HEK293 (cell line): ENCODE measurements at regions not wholly inside any gene's neighbourhood (a gene's known extent, or its start where the extent isn't known, plus 50 kb on each side); places are given as distances from the start of the nearest gene placed in this dataset.

Source experiments
- CTCF ChIA-PET: fragments of 350-600 bp; formaldehyde crosslinking; extraction: SDS; loops from one replicate; lab custom pipeline; 2021; ENCODE audit warnings: antibody characterized with exemption; lab: Yijun Ruan, JAX
- POLR2A ChIA-PET: fragments of 300-600 bp; formaldehyde crosslinking; extraction: SDS; loops from one replicate; lab custom pipeline; 2020; ENCODE audit warnings: antibody characterized with exemption, inconsistent platforms; lab: Yijun Ruan, JAX
- H3K27ac ChIP-seq: fragments of 200-500 bp; sonication (Bioruptor generic); 2 replicates; pipeline ENCODE4 v1.5.1; 2014; ENCODE audit warnings: low read depth, low read length, control low read depth, inconsistent platforms; ENCODE audit errors: extremely low read depth
- H3K36me3 ChIP-seq, 2 experiments: fragments of 200-500 bp in 1 of 2; sonication (Bioruptor generic) in 1 of 2; 1 replicate in 1 of 2; 2 replicates in 1 of 2; pipeline ENCODE4 v1.5.1; 2014 to 2017; ENCODE audit warnings: inconsistent platforms in 2 of 2, low read length in 2 of 2; ENCODE audit not compliant: control insufficient read depth in 2 of 2, insufficient read depth in 1 of 2
- H3K4me1 ChIP-seq: fragments of 200-500 bp; sonication (Bioruptor generic); 2 replicates; pipeline ENCODE4 v1.5.1; 2014; ENCODE audit warnings: mild to moderate bottlenecking, low read length, inconsistent platforms; ENCODE audit not compliant: control insufficient read depth, insufficient read depth
- H3K4me3 ChIP-seq: 2 replicates; pipeline ENCODE4 v1.5.1; 2011; ENCODE audit warnings: low read depth, mild to moderate bottlenecking, control low read depth, low read length, moderate library complexity
- H3K9me3 ChIP-seq: fragments of 200-500 bp; sonication (Bioruptor generic); 2 replicates; pipeline ENCODE4 v1.5.1; 2014; ENCODE audit warnings: low read depth, low read length, inconsistent platforms; ENCODE audit not compliant: control insufficient read depth, insufficient read depth
- EGR2 ChIP-seq: fragments of 450-650 bp; formaldehyde crosslinking; IDR thresholded peaks from 2 replicates; pipeline ENCODE4 v1.5.1; 2016; ENCODE audit warnings: low read depth, missing biosample characterization, missing genetic modification characterization
- GLIS1 ChIP-seq: fragments of 450-650 bp; formaldehyde crosslinking; IDR thresholded peaks from 2 replicates; pipeline ENCODE4 v1.5.1; 2016; ENCODE audit warnings: missing biosample characterization, missing genetic modification characterization
- HOXA7 ChIP-seq: sonication (generic); formaldehyde crosslinking; IDR thresholded peaks from 2 replicates; pipeline ENCODE4 v1.8.1; 2022; ENCODE audit warnings: missing genetic modification reagents, borderline replicate concordance
- KLF9 ChIP-seq: fragments of 450-650 bp; formaldehyde crosslinking; IDR thresholded peaks from 2 replicates; pipeline ENCODE4 v1.5.1; 2016; ENCODE audit warnings: missing biosample characterization, missing genetic modification characterization, low read depth
- ZBTB17 ChIP-seq: fragments of 450-650 bp; formaldehyde crosslinking; IDR thresholded peaks from 2 replicates; pipeline ENCODE4 v1.5.1; 2016; ENCODE audit warnings: missing biosample characterization, missing genetic modification characterization
- ZFHX2 ChIP-seq: fragments of 450-650 bp; formaldehyde crosslinking; conservative IDR thresholded peaks from 2 replicates; pipeline ENCODE4 v1.5.1; 2016; ENCODE audit warnings: missing biosample characterization, missing genetic modification characterization
- ZFP37 ChIP-seq: fragments of 450-650 bp; formaldehyde crosslinking; IDR thresholded peaks from 2 replicates; pipeline ENCODE4 v1.5.1; 2016; ENCODE audit warnings: missing biosample characterization, missing genetic modification characterization
- ZNF157 ChIP-seq: fragments of 450-650 bp; formaldehyde crosslinking; IDR thresholded peaks from 2 replicates; pipeline ENCODE4 v1.5.1; 2016; ENCODE audit warnings: missing biosample characterization, missing genetic modification characterization
- ZNF302 ChIP-seq: fragments of 450-650 bp; formaldehyde crosslinking; IDR thresholded peaks from 2 replicates; pipeline ENCODE4 v1.5.1; 2016; ENCODE audit warnings: missing biosample characterization, missing genetic modification characterization, low read depth
- ZNF394 ChIP-seq: fragments of 450-650 bp; formaldehyde crosslinking; IDR thresholded peaks from 2 replicates; pipeline ENCODE4 v1.5.1; 2016; ENCODE audit warnings: missing biosample characterization, missing genetic modification characterization, mild to moderate bottlenecking, moderate library complexity, borderline replicate concordance
- ZNF501 ChIP-seq: fragments of 450-650 bp; formaldehyde crosslinking; IDR thresholded peaks from 2 replicates; pipeline ENCODE4 v1.5.1; 2016; ENCODE audit warnings: missing biosample characterization, missing genetic modification characterization
- ZNF530 ChIP-seq: fragments of 450-650 bp; formaldehyde crosslinking; IDR thresholded peaks from 2 replicates; pipeline ENCODE4 v1.5.1; 2016; ENCODE audit warnings: low read depth, missing biosample characterization, missing genetic modification characterization
- ZNF600 ChIP-seq: fragments of 450-650 bp; formaldehyde crosslinking; IDR thresholded peaks from 2 replicates; pipeline ENCODE4 v1.5.1; 2016; ENCODE audit warnings: missing biosample characterization, missing genetic modification characterization
- ZNF610 ChIP-seq: fragments of 450-650 bp; formaldehyde crosslinking; IDR thresholded peaks from 2 replicates; pipeline ENCODE4 v1.5.1; 2016; ENCODE audit warnings: missing biosample characterization, missing genetic modification characterization, borderline replicate concordance
- ZNF621 ChIP-seq: fragments of 450-650 bp; formaldehyde crosslinking; IDR thresholded peaks from 2 replicates; pipeline ENCODE4 v1.5.1; 2017; ENCODE audit warnings: missing biosample characterization, missing genetic modification characterization
- ZNF629 ChIP-seq: fragments of 450-650 bp; formaldehyde crosslinking; IDR thresholded peaks from 2 replicates; pipeline ENCODE4 v1.5.1; 2017; ENCODE audit warnings: missing biosample characterization, missing genetic modification characterization
- ZNF660 ChIP-seq: fragments of 450-650 bp; IDR thresholded peaks from 2 replicates; pipeline ENCODE4 v1.5.1; 2018; ENCODE audit warnings: missing biosample characterization, mild to moderate bottlenecking, missing genetic modification characterization
- ZNF76 ChIP-seq: fragments of 450-650 bp; formaldehyde crosslinking; IDR thresholded peaks from 2 replicates; pipeline ENCODE4; 2016; ENCODE audit warnings: low read depth, missing biosample characterization, missing genetic modification characterization, borderline replicate concordance
- ZNF791 ChIP-seq: fragments of 450-650 bp; formaldehyde crosslinking; IDR thresholded peaks from 2 replicates; pipeline ENCODE4 v1.5.1; 2016; ENCODE audit warnings: missing biosample characterization, missing genetic modification characterization
- TF ChIP-seq, protein P1 (sequence below): sonication (generic); formaldehyde crosslinking; IDR thresholded peaks from 2 replicates; pipeline ENCODE4 v1.8.1; 2022; ENCODE audit warnings: mild to moderate bottlenecking, moderate library complexity, missing genetic modification reagents
- TF ChIP-seq, protein P2 (sequence below): fragments of 450-650 bp; formaldehyde crosslinking; IDR thresholded peaks from 2 replicates; pipeline ENCODE4 v1.5.1; 2016; ENCODE audit warnings: missing biosample characterization, missing genetic modification characterization, borderline replicate concordance

DNA sequence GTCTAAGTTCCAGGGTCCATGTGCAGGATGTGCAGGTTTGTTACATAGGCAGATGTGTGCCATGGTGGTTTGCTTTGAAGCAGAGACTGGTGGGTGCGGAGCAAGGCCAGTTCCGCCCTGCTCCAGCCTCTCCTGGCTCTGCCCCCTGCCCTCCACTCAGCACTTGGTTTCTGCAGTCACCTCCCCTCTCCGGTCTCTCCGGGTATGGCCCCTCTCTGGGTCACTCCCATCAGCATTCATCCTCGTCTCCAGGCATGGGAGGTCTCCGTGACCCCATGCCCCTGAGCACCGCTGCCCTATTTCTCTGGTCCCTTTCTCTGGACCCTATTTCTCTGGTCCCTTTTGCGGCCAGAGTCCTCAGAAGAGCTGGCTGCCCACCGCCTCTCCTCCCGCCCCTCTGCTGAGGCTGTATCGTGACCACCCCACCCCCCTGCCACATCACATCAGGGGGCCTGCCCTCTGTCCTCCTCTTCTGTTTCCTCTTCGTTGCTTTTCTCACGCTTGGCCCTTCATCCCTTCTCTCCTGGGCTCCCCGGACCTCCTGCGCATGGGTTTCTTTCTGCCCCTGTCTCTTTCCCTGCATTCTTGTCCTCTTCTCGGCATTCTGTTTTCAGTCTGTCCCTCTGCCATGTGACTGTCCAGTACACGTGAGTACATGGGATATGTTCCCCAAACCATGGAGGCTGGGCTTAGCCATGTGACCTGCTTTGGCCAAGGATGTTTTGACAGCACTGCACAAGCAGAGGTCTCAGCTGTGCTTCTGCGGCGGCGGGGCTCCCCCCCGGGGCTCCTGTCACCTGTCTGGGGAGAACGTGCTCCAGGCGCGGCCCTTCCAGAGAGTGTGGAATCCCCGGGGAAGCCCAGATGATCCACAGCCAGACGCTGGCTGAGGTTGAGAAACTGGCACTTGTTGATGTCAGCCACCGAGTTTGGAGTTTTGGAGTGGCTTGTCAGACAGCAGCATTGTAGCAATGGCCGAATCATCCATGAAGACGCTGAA is 54.4 kb upstream of the C1orf174 start:
- no peaks in the 10 kb centered on the region for H3K4me1 ChIP-seq
- TF ChIP-seq ZFP37 (tag by site-specific recombination) (no peak), ZNF621 (tag by site-specific recombination) (no peak), HOXA7 (CRISPR knock-in tag) (no peak), KLF9 (tag by site-specific recombination) (no peak), ZNF76 (tag by site-specific recombination) (no peak), ZNF394 (tag by site-specific recombination) (no peak), ZNF629 (tag by site-specific recombination) (no peak), ZNF610 (tag by site-specific recombination) (no peak), ZNF302 (no peak), ZNF791 (no peak), GLIS1 (no peak), ZBTB17 (tag by site-specific recombination) (no peak), ZNF157 (tag by site-specific recombination) (no peak), ZNF501 (tag by site-specific recombination) (no peak), ZNF530 (tag by site-specific recombination) (no peak), ZNF600 (tag by site-specific recombination) (no peak), ZNF660 (no peak)
- TF ChIP-seq, protein P1, sequence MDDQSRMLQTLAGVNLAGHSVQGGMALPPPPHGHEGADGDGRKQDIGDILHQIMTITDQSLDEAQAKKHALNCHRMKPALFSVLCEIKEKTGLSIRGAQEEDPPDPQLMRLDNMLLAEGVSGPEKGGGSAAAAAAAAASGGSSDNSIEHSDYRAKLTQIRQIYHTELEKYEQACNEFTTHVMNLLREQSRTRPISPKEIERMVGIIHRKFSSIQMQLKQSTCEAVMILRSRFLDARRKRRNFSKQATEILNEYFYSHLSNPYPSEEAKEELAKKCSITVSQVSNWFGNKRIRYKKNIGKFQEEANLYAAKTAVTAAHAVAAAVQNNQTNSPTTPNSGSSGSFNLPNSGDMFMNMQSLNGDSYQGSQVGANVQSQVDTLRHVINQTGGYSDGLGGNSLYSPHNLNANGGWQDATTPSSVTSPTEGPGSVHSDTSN (CRISPR knock-in tag): no peak
- TF ChIP-seq, protein P2, sequence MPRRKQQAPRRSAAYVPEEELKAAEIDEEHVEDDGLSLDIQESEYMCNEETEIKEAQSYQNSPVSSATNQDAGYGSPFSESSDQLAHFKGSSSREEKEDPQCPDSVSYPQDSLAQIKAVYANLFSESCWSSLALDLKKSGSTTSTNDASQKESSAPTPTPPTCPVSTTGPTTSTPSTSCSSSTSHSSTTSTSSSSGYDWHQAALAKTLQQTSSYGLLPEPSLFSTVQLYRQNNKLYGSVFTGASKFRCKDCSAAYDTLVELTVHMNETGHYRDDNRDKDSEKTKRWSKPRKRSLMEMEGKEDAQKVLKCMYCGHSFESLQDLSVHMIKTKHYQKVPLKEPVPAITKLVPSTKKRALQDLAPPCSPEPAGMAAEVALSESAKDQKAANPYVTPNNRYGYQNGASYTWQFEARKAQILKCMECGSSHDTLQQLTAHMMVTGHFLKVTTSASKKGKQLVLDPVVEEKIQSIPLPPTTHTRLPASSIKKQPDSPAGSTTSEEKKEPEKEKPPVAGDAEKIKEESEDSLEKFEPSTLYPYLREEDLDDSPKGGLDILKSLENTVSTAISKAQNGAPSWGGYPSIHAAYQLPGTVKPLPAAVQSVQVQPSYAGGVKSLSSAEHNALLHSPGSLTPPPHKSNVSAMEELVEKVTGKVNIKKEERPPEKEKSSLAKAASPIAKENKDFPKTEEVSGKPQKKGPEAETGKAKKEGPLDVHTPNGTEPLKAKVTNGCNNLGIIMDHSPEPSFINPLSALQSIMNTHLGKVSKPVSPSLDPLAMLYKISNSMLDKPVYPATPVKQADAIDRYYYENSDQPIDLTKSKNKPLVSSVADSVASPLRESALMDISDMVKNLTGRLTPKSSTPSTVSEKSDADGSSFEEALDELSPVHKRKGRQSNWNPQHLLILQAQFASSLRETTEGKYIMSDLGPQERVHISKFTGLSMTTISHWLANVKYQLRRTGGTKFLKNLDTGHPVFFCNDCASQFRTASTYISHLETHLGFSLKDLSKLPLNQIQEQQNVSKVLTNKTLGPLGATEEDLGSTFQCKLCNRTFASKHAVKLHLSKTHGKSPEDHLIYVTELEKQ (tag by site-specific recombination): no peak
- CTCF ChIA-PET: no interaction called here
- POLR2A ChIA-PET: no interaction called here
- no peak overlapping the region for H3K27ac ChIP-seq
- H3K4me3 ChIP-seq: no peak overlapping the region
- no peaks in the 10 kb centered on the region for H3K9me3 ChIP-seq
- H3K36me3 ChIP-seq: no peaks in the 10 kb centered on the region

DNA sequence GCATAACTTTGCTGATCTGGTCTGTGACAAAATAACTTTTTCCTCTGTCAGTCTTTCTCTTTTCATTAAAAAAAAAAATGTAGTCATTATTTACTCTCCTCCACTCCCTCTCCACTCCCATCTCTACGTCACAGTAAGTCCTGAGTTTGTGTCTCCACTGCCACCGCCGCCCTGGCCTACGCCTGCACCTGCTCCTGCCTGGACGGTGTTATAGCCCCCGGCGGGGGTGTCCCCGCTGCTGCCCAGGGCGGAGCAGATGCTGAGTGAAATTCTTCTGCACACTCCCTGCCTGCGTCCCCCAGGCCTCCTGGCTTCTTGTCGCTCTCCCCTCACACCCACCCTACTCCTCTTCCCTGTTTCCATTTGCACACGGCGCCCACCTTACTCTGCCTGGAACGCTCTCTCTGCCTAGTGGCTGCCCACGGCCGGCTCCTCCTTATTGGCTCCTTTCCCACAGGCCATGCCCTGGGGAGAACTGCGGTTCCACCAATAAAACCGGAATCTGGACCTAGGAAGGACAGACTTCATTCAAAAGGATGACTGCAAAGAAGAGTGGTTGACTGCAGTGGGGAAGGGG is 55.2 kb upstream of the C1orf174 start:
- ChIA-PET POLR2A (no interaction called here), CTCF (no interaction called here)
- Histone ChIP-seq H3K36me3 (no peaks in the 10 kb centered on the region), H3K27ac (no peak overlapping the region), H3K4me1 (no peaks in the 10 kb centered on the region), H3K9me3 (no peaks in the 10 kb centered on the region), H3K4me3 (no peak overlapping the region)
- TF ChIP-seq ZNF530 (tag by site-specific recombination): no peak
- TF ChIP-seq EGR2 (tag by site-specific recombination): peak; percentile 82
- TF ChIP-seq ZFHX2 (tag by site-specific recombination): peak; percentile 23
